BE2C (cell line): ENCODE measurements at regions not wholly inside any gene's neighbourhood (a gene's known extent, or its start where the extent isn't known, plus 50 kb on each side); places are given as distances from the start of the nearest gene placed in this dataset.

ENCODE experiments used
- DNase-seq: peaks from one replicate; pipeline ENCODE4 v3.0.0-alpha.2; 2020
- H3K27me3 ChIP-seq: fragments of 250-450 bp; sonication (Bioruptor Pico); 2 replicates; pipeline ENCODE4 v1.5.1; 2020; ENCODE audit warnings: mild to moderate bottlenecking
- H3K36me3 ChIP-seq: fragments of 250-450 bp; sonication (Bioruptor Pico); 2 replicates; pipeline ENCODE4 v1.5.1; 2020; ENCODE audit warnings: mild to moderate bottlenecking
- H3K4me1 ChIP-seq: fragments of 250-450 bp; sonication (Bioruptor Pico); 2 replicates; pipeline ENCODE4 v1.5.1; 2020
- H3K4me3 ChIP-seq: 2 replicates; pipeline ENCODE4 v1.5.1; 2011; ENCODE audit warnings: low read depth, low read length
- H3K9me3 ChIP-seq: fragments of 250-450 bp; sonication (Bioruptor Pico); 2 replicates; pipeline ENCODE4 v1.5.1; 2020
- TF ChIP-seq, protein P1 (sequence below): IDR thresholded peaks from 2 replicates; pipeline ENCODE4 v1.5.1; 2012; ENCODE audit warnings: mild to moderate bottlenecking, low read depth, low read length

DNA sequence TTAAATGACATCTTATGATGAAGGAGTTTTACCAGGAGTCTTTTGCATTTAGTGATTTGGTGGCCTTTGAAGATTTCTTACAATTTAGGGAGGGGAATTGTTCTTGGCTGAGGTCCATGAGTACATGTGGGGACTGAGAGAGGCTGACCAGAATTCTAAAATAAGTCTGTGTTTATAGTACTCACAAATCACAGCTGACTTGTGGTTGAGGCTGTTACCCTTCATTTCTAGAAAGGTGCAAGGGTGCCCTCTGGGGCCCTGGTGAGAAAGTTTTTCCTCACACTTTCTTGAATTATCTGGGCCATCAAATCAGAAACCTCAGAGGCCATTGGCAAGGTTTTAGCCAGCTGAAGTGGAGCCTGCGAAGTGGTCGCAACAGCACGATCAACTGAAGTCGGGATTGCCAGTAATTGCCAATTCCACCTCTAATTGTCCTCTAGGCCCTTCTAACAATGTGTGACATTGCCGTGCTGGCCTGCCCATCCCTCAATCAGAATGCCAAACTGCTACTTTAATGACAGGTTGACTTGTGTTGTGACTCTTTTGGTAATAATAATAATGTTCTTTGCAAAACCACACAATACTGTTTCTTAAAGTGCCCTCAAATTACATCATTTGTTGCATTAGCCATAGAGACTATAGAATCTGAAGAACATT is 221.6 kb downstream of the OGFRL1 start:
- no peaks in the 10 kb centered on the region for H3K36me3 ChIP-seq
- DNase-seq = no peak
- TF ChIP-seq, protein P1, sequence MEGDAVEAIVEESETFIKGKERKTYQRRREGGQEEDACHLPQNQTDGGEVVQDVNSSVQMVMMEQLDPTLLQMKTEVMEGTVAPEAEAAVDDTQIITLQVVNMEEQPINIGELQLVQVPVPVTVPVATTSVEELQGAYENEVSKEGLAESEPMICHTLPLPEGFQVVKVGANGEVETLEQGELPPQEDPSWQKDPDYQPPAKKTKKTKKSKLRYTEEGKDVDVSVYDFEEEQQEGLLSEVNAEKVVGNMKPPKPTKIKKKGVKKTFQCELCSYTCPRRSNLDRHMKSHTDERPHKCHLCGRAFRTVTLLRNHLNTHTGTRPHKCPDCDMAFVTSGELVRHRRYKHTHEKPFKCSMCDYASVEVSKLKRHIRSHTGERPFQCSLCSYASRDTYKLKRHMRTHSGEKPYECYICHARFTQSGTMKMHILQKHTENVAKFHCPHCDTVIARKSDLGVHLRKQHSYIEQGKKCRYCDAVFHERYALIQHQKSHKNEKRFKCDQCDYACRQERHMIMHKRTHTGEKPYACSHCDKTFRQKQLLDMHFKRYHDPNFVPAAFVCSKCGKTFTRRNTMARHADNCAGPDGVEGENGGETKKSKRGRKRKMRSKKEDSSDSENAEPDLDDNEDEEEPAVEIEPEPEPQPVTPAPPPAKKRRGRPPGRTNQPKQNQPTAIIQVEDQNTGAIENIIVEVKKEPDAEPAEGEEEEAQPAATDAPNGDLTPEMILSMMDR = peak; percentile 18
- no peaks in the 10 kb centered on the region for H3K9me3 ChIP-seq
- H3K4me1 ChIP-seq = no peaks in the 10 kb centered on the region
- no peak overlapping the region for H3K4me3 ChIP-seq
- 0 out of 2 replicates have a peak, but pooled peaks cover 5% of the 10 kb centered on the region for H3K27me3 ChIP-seq

DNA sequence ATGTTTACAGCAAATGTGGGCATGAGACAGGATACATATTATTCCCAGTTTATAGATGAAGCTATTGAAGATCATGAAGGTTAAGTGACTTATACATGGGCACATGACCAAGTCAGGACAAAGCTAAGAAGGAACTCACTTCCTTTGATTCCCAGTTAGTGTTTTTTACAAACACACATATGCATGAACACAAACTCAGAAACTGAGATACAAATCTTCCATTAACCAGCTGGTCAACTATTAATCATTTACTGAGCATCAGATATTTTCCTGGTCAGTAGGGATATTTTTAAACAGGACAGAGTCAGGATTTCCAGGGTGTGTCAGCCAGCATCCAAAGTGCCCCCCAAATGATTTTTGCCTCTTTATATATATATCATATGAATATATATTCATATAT is 222.2 kb downstream of the OGFRL1 start:
- no peaks in the 10 kb centered on the region for H3K9me3 ChIP-seq
- H3K4me1 ChIP-seq = no peaks in the 10 kb centered on the region
- H3K4me3 ChIP-seq = no peak overlapping the region
- H3K27me3 ChIP-seq = 0 out of 2 replicates have a peak, but pooled peaks cover 3% of the 10 kb centered on the region
- H3K36me3 ChIP-seq = no peaks in the 10 kb centered on the region
- DNase-seq = no peak
- TF ChIP-seq, protein P1 = no peak

DNA sequence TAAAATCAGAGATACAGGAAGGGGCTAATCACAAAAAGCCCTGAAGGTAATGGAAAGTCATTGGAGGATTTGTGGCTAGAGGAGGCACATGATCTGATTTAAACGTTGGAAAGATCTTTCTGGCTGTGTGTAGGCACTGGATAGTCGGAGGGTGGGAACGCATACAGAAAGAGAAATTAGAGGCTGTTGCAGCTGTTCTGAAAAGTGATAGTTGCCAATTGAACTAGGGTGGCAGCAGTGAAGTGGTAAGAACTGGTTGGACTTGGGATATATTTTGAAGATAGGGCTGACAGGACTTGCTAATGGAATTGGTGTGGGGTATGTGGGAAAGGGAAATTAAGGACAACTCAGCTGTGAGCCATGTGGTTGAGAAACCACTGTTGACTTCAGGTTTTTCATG is 223.6 kb downstream of the OGFRL1 start:
- Histone ChIP-seq H3K27me3 (no peaks in the 10 kb centered on the region), H3K4me1 (no peaks in the 10 kb centered on the region), H3K36me3 (no peaks in the 10 kb centered on the region), H3K9me3 (no peaks in the 10 kb centered on the region), H3K4me3 (no peak overlapping the region)
- TF ChIP-seq, protein P1 = no peak
- no peak for DNase-seq

DNA sequence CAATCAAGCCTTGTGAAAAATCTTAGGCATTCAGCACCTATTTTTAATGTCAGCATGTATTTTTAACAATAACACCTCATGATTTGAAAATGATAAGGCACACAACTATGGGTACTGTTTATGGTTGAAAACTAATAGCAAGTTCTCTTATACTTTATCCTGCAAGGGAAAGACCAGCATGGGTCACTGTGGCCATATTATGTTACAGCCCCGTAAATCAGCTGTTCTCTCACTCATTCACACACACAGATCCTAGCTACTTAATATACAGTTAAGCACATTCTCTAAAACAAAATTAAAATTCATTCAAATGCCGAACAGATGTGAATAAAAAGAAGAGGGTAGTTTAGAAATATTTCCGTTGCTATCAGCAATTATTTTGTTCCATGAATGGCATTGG is 224.4 kb downstream of the OGFRL1 start:
- TF ChIP-seq, protein P1 = no peak
- H3K4me3 ChIP-seq = no peak overlapping the region
- DNase-seq = no peak
- no peaks in the 10 kb centered on the region for H3K36me3 ChIP-seq
- H3K9me3 ChIP-seq = no peaks in the 10 kb centered on the region
- no peaks in the 10 kb centered on the region for H3K27me3 ChIP-seq
- H3K4me1 ChIP-seq = no peaks in the 10 kb centered on the region

DNA sequence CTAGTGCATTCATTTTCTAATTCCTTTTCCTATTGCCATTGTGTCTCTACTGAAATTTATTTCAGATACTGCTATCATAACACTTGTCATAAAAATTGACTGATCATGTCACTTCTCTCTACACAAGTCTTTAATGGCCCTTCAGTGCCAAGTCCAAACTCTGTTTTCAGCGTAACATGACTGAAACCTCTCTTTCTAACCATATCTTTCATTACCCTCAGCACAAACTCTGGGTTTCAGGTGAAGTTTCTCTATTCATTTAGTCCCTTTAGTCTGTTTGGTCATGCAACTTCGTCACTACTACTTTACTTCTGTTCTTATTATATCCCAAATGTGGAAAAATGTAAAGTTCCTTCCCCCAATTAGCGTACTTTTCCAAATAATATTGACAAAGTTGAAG is 234.9 kb downstream of the OGFRL1 start:
- TF ChIP-seq, protein P1 = no peak
- no peaks in the 10 kb centered on the region for H3K4me1 ChIP-seq
- no peaks in the 10 kb centered on the region for H3K9me3 ChIP-seq
- no peak overlapping the region for H3K4me3 ChIP-seq
- no peaks in the 10 kb centered on the region for H3K36me3 ChIP-seq
- DNase-seq = no peak
- H3K27me3 ChIP-seq = no peaks in the 10 kb centered on the region; the same call in 1 of the 2 replicates

DNA sequence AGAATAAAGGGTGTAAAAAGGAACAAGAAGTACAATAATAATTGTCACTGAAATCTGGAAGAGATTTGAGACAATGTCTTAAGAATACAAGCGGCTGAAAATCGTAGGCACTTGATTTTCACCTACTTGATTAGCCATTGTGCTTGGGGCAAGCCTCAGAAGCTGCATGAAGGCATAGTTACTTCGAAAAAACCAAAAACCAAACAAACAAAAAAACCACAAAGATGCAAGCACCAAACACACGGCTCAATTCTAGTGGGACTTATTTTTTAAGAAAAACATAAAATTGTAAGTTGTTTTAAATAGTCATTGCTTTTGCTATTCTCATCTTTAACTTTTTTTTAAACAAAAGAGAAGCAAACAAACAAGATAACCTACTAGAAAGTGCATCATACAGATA is 235.6 kb downstream of the OGFRL1 start:
- Histone ChIP-seq H3K36me3 (no peaks in the 10 kb centered on the region), H3K4me1 (no peaks in the 10 kb centered on the region), H3K4me3 (no peak overlapping the region), H3K27me3 (no peaks in the 10 kb centered on the region; the same call in 1 of the 2 replicates), H3K9me3 (no peaks in the 10 kb centered on the region)
- no peak for DNase-seq
- TF ChIP-seq, protein P1 = no peak
